A673 (cell line): ENCODE measurements at regions not wholly inside any gene's neighbourhood (a gene's known extent, or its start where the extent isn't known, plus 50 kb on each side); places are given as distances from the start of the nearest gene placed in this dataset.
A peak's percentile ranks its signal among the peaks of the same experiment; 100 is the strongest.

Source experiments
- BruUV-seq: library from RNA; stranded (reverse); fragments of 400-500 nt; replicated peaks from 2 replicates; lab custom pipeline; 2021; lab: Mats Ljungman, UMichigan
- CTCF ChIA-PET: fragments of 300-600 bp; sonication (Branson Sonifier 250); formaldehyde crosslinking; loops from one replicate; lab custom pipeline; 2022; ENCODE audit warnings: antibody characterized with exemption; lab: Charles Lee
- POLR2A ChIA-PET: fragments of 300-600 bp; sonication (Branson Sonifier 250); formaldehyde crosslinking; loops from one replicate; lab custom pipeline; 2022; ENCODE audit warnings: antibody characterized with exemption; ENCODE audit not compliant: low non-redundant PET; lab: Charles Lee
- DNase-seq: peaks from one replicate; pipeline ENCODE4 v3.0.0-alpha.2; 2015; ENCODE audit warnings: low spot score
- H3K27ac ChIP-seq: fragments of 200-600 bp; sonication (generic); 2 replicates; pipeline ENCODE4 v1.5.1; 2016; ENCODE audit warnings: mixed run types, low read depth, mild to moderate bottlenecking, mixed read lengths, antibody characterized with exemption, low read length; ENCODE audit not compliant: poor library complexity, severe bottlenecking
- H3K27me3 ChIP-seq: fragments of 200-600 bp; sonication (generic); replicated peaks from 2 replicates; pipeline ENCODE4 v1.6.1; 2017; ENCODE audit warnings: mixed run types, low read depth, mild to moderate bottlenecking, mixed read lengths, antibody characterized with exemption, low read length; ENCODE audit not compliant: insufficient read depth, poor library complexity
- H3K36me3 ChIP-seq: fragments of 200-600 bp; sonication (generic); 2 replicates; pipeline ENCODE4 v1.6.1; 2016; ENCODE audit warnings: mixed run types, mild to moderate bottlenecking, mixed read lengths, antibody characterized with exemption, low read length; ENCODE audit not compliant: insufficient read depth, poor library complexity, severe bottlenecking
- H3K4me1 ChIP-seq: fragments of 200-600 bp; sonication (generic); 2 replicates; pipeline ENCODE4 v1.6.1; 2017; ENCODE audit warnings: mixed run types, mild to moderate bottlenecking, mixed read lengths, antibody characterized with exemption, low read length; ENCODE audit not compliant: insufficient read depth, poor library complexity, severe bottlenecking
- H3K4me3 ChIP-seq: fragments of 200-600 bp; sonication (generic); 2 replicates; pipeline ENCODE4 v1.5.1; 2016; ENCODE audit warnings: low read depth, mixed run types, mild to moderate bottlenecking, mixed read lengths, low read length; ENCODE audit not compliant: poor library complexity, severe bottlenecking
- H3K9me3 ChIP-seq: fragments of 200-600 bp; sonication (generic); 2 replicates; pipeline ENCODE4 v1.6.1; 2016; ENCODE audit warnings: mixed run types, low read depth, mild to moderate bottlenecking, mixed read lengths, antibody characterized with exemption, low read length; ENCODE audit not compliant: poor library complexity, severe bottlenecking
- EZH2 ChIP-seq: fragments of 200-600 bp; sonication (generic); IDR thresholded peaks from 2 replicates; pipeline ENCODE4 v1.6.1; 2017; ENCODE audit warnings: borderline replicate concordance, low read depth, mild to moderate bottlenecking, mixed read lengths, antibody characterized with exemption, low read length; ENCODE audit not compliant: poor library complexity, severe bottlenecking
- intact Hi-C: fragments of 100-400 bp; cut with micrococcal nuclease; formaldehyde crosslinking; loops from one replicate; pipeline ENCODE4 v1.10.0; 2022; ENCODE audit not compliant: unreplicated experiment
- TF ChIP-seq, protein P1 (sequence below): fragments of 300-800, 200-600 bp; sonication (generic); conservative IDR thresholded peaks from 2 replicates; pipeline ENCODE4 v1.5.1; 2017; ENCODE audit warnings: low read depth, mild to moderate bottlenecking, antibody characterized with exemption, low read length, moderate library complexity, mixed read lengths

- no peaks in the 10 kb centered on the region for H3K9me3 ChIP-seq
- no peak for DNase-seq
- ChIA-PET POLR2A (no interaction called here), CTCF (no interaction called here)
- H3K27ac ChIP-seq, result no peak overlapping the region
- no peaks in the 10 kb centered on the region for H3K36me3 ChIP-seq
- peaks cover 21% of the 10 kb centered on the region for H3K27me3 ChIP-seq
- H3K4me3 ChIP-seq, result no peak overlapping the region
- intact Hi-C loops, result no loop called here
- no peaks in the 10 kb centered on the region for H3K4me1 ChIP-seq
- BruUV-seq, result no TSS peak
- TF ChIP-seq EZH2, result no peak
- TF ChIP-seq, protein P1, sequence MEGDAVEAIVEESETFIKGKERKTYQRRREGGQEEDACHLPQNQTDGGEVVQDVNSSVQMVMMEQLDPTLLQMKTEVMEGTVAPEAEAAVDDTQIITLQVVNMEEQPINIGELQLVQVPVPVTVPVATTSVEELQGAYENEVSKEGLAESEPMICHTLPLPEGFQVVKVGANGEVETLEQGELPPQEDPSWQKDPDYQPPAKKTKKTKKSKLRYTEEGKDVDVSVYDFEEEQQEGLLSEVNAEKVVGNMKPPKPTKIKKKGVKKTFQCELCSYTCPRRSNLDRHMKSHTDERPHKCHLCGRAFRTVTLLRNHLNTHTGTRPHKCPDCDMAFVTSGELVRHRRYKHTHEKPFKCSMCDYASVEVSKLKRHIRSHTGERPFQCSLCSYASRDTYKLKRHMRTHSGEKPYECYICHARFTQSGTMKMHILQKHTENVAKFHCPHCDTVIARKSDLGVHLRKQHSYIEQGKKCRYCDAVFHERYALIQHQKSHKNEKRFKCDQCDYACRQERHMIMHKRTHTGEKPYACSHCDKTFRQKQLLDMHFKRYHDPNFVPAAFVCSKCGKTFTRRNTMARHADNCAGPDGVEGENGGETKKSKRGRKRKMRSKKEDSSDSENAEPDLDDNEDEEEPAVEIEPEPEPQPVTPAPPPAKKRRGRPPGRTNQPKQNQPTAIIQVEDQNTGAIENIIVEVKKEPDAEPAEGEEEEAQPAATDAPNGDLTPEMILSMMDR, result 0 out of 2 replicates have a peak, but pooled peaks have one; percentile 11
These were observed 51.1 kb upstream of the GRIK3 start for GRCh38 chr1:37085393-37085792.

DNA sequence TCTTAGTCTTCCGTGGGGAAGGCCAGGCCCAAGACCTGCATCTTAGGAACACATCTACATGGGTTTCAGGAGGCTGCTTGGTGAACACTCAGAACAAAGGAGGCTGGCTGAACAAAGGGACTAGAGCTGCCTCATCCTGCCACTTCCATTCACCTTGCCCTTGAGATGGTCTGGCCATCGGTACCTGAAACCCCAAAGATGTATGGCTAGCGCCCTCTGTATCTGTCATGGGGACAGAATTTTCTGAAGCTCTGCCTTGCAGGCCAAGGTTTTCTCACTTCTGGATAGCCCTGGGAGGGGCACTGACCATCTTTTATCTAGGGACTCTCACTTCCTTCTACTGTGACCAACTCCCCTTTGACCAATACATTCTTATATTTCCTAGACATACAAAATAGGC is 55.4 kb upstream of the GRIK3 start:
- DNase-seq, result no peak
- H3K36me3 ChIP-seq, result no peaks in the 10 kb centered on the region
- H3K27me3 ChIP-seq, result peaks cover 15% of the 10 kb centered on the region
- no peak overlapping the region for H3K27ac ChIP-seq
- no peak overlapping the region for H3K4me3 ChIP-seq
- intact Hi-C loops, result no loop called here
- BruUV-seq, result no TSS peak
- TF ChIP-seq EZH2, result no peak
- TF ChIP-seq, protein P1, result no peak
- POLR2A ChIA-PET, result no interaction called here
- no peaks in the 10 kb centered on the region for H3K9me3 ChIP-seq
- no peaks in the 10 kb centered on the region for H3K4me1 ChIP-seq
- CTCF ChIA-PET, result no interaction called here

DNA sequence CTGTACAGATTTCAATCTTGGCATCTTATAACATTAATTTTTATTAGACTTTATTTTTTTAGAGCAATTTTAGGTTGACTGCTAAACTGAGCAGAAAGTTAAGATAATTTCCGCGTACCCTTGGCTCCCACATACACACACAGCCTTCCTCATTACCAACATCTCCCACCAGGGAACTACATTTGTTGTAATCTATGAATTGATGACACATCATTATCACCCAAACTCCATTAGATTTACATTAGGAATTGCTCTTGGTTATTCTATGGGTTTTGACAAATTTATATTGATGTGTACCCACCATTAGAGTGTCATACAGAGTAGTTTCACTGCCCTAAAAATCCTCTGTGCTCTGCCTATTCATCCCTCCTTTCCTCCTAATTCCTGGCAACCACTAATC is 56.4 kb upstream of the GRIK3 start:
- BruUV-seq, result no TSS peak
- TF ChIP-seq EZH2, result no peak
- TF ChIP-seq, protein P1, result no peak
- CTCF ChIA-PET, result no interaction called here

More for the DNA sequence above, 56.4 kb upstream of the GRIK3 start:
- DNase-seq, result no peak
- H3K27ac ChIP-seq, result no peak overlapping the region
- H3K9me3 ChIP-seq, result no peaks in the 10 kb centered on the region
- POLR2A ChIA-PET, result no interaction called here
- peaks cover 15% of the 10 kb centered on the region for H3K27me3 ChIP-seq
- H3K4me3 ChIP-seq, result no peak overlapping the region
- no peaks in the 10 kb centered on the region for H3K4me1 ChIP-seq
- intact Hi-C loops, result no loop called here
- no peaks in the 10 kb centered on the region for H3K36me3 ChIP-seq
